ENCODE measurements at regions not wholly inside any gene's neighbourhood (a gene's known extent, or its start where the extent isn't known, plus 50 kb on each side); places are given as distances from the start of the nearest gene placed in this dataset.

DNA sequence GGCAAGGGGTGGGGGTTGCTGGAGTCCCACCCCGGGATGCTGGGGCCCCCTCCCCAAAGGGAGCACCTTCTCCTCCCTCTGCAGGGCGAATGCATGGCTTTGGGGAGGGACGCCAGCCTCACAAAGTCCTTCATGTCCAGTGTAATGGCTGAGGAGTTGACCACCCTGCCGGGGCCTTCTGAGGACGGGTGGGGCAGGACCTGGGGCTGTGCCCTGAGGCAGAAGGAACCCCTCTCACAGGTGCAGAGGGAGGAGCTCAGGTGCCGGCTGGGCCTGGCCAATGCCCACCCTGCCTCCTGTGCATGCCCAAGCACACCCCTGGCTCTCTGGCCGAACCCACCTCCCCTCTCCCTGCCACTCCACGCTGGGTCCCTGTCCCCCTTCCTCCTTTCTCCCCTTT is 64.3 kb upstream of the RNU6ATAC start:
- DNase-seq = no peak

DNA sequence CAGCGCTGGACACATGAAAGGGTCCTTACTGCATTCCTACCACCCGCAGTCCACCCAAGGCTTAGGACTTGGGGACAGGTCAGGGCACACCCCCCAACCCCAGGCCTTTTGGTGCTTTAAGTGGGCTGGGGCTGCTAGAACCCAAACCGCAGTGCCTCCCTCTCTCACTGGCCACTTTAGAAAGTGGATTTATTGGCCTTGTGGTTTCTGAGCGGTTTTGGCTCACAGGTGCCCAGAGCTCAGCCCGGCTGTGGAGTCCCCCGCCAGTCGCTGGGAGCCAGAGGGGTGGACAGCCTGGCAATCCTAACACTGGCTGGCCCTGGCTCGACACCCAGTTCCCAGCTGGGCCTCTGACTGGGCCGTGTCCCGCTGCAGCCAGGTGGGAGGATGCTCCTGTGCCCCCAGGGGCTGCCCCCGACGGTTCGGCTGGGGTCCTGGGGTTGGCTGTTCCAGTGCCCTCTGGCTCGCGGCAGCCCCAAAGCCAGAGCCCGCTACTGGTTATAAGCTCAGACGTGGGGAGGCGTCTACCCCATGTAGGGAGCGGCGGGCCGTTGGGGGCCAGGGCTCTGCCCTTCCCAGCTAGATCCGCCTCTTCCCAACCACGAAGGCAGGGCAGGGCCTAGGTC is 65.2 kb upstream of the RNU6ATAC start:
- no peak for DNase-seq

DNA sequence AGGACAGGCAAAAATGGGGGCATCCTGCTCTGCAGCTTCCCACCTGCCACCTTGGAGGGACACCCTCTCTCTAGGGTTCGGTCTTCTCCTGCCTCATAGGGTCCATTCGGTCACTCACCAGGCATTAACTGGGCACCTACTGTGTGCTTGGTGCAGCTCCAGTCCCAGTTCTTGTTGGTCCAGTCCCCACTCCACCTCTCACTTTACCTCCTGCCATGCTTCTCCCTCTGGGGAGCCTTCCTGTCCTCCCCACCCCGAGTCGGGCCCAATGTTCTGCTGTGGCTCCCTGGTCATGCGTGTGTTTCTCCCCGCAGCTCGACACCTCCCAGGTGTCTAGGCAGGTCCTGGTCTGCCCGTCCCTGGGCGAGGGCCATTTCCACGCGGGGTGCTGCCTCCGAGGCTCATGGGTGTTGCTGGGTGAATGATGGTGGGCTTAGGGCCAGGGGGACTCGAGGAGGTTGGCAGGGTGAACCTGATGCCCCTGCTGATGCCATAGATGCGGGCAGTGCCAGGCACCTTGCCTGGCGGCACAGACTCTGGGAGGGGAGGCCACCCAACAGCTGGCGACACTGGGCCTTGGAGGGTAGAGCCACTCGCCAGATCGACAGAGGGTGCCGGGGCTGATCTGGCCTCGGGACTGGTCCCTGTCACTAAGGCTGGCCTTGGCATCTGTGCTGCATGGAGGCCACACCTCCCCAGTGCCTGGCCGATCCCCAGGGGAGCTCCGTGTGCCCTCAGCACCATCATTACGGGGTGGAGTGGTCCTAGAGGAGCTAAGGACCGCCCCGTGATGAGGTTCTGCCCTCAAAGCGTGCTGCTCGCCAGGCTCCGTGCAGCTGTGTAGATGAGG is 66.0 kb upstream of the RNU6ATAC start:
- no peak for DNase-seq

DNA sequence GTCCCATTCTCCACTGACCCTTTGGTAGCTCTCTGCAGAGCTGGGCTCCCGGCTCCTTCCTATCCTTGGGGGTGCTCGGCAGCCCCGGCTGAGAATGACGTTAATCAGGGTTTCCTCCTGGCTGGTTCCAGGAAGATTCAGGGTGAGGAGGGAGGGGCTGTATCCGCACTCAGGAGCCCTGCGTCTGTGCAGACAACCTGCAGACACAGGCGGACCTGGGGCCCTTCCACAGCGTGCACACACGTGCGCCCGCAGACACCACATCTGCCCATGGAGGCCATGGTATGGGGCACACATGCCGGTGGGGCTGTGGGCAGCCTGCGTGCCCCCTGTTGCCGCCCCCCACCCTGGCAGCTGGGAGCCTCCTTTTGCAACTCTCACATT is 66.6 kb upstream of the RNU6ATAC start:
- DNase-seq = no peak

DNA sequence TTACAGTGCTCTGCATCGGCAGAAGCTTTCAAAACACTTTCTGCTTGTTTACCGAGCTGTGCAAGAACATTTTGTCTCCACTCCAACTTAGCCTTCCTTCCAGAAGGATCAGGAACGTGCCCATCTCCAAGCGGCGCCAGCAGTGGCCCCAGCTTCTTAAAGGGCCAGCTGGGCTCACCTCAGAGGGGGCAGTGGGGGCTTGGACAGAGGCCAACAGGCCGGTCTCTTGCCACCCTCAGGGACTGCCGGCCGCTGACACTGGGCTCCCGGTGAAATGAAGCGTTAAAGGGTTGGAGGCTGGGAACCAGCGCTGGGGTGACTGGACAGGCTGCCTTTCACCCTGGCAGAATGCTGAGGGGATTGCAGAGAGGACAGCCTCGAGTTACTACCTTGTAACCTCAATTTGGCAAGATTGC is 67.0 kb upstream of the RNU6ATAC start:
- DNase-seq = no peak

DNA sequence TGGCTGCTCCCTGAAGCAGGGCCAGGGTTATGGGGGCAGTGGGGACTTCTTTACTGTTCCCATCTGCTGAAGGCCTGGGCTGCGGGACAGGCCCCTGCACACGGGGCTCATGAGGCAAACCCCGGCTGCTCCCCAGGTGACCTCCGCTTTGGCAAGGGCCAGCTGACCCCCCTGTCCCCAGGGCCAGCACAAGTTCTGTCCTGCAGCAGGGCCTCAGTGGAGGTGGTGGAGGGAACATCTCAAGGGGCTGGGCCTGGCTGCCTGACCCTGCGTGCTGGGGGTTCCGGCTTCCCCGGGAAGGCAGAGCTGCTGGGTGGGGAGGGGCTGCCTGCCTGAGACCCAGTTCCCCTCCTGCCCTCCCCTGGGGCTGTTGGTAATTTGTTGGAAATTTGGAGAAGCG is 67.4 kb upstream of the RNU6ATAC start:
- no peak for DNase-seq

DNA sequence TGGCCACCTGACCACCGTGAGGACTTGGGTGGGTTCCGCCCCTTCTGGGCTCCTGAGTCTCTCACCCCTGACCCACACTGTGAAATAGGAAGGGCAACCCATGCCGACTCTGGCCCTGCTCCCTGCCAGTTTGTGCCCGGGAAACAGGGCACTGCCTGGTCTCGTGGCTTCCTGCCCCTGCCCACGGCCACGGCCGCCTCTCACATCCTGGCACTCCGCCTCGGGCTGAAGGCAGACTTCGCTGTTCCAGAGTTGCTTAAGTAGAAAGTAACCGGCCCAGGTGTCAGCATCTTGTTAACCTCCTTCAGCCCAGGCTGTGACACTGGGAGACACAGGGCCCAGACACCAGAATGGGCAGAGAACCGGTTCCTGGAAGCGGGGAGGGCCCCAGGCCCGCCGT is 68.7 kb upstream of the RNU6ATAC start:
- no peak for DNase-seq

DNA sequence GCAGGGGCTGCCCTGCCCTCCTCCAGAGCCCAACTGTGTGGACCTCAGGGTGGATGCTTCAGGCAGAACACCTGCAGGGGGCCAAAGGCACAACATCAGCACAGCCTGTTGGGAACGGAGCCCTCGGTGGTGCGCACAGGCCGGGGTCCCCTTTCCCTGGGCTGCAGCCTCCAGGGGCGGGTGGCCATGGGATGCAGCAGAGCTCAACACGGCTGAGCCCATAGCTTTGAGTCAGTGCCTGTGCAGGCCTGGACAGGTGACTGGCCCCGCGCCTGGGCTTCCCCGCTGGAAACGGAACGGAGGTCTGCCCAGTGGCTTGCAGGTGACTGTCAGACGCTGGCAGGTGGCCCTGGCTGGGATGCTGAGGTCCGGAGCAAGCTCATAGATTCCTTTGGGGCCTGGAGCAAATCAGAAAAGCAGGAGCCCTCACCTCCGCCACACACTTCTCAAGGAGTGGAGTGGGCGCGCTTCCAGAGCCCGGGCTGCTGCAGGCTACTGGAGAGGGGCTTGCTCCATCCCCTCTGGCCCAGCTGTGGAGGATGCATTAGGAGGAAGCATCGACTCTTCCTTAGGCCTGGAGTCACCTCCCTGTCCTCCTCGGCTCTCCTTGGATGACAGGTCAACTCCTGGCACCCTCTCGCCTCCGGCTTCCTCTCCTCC is 69.8 kb upstream of the RNU6ATAC start:
- no peak for DNase-seq

DNA sequence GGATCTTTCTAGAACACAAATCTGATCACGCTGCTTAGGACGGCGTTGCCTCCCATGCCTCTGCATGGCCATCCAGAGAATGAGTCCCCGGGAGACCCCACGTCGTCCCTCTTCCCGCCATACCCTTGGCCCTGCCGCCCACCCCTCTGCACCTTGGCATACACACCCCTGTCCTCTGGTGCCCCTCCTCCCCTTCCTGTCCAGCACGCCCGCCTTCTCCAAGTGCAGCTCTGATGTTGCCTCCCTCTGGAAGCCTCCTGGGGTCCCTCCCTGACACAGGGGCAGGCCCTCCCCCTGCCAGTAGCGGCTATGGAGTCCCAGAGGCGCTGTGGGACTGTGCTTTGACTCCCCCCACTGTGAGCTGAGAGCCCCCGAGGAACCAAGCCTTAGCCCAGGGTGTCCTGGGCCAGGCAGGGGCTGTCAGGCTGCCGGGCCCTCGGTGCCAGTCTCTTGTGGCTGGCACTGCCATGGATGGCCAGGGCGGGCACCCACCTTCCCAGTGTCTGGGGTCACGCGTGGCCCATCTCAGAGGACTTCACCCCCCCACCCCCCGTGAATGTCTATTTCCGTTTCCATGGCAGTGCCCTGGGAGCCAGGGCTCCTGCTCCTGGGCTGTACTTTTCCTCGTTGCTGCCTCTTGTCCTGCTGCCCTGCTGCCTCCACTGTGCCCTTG is 70.5 kb upstream of the RNU6ATAC start:
- no peak for DNase-seq

DNA sequence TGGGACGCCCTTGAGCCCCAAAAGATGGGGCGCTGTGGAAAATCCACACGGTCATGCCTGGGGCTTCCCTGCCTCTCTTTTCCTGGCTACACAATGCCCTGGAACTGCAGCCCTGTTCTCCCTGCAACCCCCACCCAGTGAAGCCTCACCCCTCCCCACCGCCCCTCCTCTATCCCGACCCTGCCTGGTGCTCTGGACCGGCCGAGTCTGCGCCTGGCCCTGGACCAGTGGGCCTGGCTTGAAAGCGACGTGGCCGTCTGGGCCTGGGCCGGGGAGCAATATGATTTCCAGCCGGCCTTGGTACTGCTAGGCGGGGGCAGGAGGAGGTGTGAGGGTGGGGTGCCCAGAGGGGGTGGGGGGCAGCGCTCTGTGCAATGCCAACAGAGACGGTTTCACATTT is 71.0 kb upstream of the RNU6ATAC start:
- DNase-seq = no peak

DNA sequence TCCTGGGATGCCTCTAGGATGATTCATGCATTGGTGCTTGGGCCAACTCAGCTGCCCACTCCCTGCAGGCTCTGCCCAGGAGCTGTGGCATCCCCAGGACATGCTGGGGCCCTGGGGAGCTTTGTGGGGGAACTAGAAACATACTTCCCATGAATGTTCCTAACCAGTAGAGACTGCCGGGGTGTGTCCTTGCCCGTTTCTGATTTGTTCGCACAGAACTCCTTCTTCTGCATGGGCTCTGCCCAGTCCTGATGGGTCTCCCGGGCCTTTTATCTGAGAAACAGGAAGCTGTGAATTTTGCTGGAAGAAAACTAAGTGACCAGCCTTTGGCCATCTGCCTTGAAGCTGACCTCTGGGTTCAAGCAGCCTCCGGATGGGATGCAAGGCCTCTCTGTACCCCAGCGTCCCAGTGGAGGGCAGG is 71.6 kb upstream of the RNU6ATAC start:
- no peak for DNase-seq

DNA sequence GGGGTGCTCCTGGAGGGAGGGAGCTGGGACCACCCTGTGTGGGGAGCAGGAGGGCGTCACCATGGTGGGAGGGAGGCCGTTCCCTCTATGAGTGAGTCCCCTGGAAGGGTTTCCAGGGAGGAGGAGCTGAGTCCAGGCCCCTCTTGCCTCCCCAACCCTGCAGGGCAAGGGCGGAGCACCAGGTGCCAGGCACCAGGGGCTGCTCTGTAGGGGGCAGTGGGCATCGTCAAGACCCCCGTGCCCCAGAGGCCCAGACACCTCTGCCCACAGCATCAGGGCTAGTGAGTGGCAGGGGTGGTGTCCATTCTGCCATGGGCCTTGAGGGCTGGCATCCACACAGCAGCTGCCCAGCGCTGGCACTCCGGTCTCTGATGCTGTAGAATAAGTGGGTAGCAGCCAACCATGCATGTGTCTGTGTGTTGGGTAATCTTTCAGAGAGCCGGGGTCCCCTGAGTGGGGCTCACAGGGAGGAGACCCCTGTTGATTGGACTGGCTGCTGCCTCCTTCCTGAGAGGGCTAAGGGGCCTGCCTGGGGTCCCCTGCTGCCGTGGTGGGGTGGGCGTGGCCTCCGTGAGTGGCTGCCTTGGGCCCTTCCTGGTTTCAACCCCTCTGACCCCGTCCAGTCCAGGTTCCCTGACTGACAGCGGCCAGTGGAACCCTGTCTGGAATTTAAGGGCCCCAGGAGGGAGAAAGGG is 72.7 kb upstream of the RNU6ATAC start:
- no peak for DNase-seq

DNA sequence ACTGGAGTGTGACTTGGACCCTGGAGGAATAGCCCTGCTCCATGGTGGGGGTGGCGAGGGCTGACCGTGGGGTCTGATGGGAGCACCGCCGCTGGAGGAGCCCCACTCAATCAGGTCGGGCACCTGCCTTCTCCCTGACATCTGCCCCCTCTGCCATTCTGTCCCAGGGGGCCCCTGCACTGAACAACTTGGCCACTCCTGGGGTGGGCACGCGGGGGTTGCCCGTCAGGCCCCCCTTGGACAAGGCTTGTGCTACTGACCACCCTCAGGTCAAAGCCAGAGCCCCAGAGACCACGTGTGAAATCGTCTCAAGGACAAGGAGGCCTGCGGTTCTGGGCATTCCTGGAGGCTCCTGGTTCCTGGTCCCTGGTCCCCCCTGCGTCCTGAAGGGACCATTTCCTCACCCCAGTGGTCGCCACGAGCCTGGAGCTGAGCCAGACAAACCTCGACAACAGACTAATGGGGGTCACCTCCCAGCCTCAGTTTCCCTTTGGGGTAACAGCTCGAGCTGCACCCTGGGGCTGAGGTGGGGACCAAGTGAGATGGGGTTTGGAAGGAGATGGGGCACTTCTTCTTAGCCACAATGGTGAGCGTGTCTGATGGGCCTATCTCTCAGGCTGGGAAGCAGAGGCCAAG is 73.4 kb upstream of the RNU6ATAC start:
- DNase-seq = no peak

DNA sequence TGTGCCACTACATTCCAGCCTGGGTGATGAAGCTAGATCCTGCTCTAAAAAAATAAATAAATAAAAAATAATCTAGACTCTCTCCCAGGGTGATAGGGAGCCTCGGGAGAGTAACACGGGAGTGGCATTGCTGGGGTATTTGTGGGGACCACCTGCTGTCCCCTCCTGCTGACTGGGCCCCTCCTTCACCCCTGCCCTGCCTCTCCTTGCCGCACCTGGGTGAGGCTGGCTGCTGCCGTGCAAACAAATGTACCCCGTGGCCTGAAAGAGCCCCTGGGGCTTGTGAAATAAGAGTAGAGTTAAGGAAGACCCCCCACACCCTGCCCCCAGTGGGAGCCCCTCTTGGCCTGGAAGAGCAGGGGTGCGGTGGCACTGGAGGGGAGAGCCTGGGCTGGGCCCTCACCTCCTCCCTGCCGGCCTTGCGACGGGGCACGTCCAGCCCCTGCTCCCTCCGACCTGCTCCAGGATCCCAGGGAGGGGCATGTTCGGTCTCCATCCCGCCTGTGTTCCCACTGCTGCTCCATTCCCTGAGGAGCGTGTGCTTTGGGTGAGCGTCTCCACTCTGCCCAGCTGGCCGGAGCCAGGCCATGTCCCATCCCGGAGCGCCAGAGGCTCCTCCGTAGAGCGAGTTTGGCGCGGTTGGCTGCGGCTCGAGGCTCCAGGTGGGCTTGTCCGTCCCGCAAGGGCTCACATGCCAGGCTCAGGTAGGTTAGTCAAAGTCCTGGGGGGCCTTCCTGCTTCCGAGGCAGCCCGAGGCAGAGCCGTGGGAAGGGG is 75.0 kb upstream of the RNU6ATAC start:
- no peak for DNase-seq

DNA sequence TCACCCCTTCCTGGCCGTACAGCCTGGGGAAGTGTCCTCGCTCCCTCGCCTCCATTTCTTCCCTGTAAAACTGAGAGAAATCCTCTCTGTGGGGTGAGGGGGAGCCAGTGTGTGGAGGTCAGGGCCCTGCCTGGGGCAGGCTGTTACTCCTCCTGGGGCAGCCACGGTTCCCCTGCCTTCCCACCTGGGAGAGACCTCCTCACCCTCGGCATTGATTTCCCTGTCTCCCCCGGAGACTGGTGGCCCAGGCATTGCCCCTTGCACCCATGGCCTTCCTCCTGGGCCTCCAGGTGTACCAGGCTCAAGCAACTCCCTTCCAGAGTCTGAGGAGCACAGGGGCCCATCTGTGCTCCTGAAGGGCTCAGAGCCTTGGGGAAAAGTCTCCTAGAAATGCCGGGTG is 75.6 kb upstream of the RNU6ATAC start:
- no peak for DNase-seq

DNA sequence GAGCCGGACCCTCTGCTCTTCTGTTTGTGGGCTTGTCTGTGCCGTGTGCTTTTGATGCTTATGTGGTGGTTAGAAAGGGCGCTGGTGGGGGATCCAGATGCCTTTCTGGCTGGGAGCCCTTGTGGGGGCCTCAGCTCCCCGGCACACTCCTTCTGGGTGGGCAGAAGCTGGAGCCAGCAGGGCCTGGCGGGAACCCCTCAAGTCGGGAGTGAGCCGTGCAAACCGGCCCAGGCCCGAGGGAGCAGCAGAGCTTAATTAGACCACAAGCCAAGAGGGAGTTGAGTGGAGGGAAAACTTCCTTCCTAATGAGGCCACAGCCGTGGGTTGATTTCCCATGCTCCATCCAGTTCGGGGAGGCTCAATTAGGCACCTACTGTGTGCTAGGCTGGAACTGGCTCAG is 76.0 kb upstream of the RNU6ATAC start:
- DNase-seq = no peak

DNA sequence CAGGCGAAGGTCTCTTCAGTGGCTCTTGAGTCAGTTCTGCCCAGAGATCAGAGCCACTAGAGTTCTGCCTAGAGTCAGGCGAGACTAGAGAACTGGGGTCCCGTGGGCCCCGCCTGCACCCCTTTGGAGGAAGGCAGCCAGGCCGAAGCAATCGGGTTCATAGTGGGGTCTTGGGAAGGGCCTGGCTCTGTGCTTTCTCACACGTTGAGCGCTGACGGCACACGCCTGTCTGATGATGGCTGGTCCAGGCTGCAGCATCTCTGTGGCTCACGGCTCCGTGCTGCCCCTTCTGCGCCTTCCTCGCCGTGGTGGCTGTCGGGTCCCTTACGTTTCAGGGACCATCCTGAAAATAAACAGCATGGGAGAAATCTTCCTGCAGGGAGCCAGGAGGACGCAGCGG is 78.3 kb upstream of the RNU6ATAC start:
- no peak for DNase-seq

DNA sequence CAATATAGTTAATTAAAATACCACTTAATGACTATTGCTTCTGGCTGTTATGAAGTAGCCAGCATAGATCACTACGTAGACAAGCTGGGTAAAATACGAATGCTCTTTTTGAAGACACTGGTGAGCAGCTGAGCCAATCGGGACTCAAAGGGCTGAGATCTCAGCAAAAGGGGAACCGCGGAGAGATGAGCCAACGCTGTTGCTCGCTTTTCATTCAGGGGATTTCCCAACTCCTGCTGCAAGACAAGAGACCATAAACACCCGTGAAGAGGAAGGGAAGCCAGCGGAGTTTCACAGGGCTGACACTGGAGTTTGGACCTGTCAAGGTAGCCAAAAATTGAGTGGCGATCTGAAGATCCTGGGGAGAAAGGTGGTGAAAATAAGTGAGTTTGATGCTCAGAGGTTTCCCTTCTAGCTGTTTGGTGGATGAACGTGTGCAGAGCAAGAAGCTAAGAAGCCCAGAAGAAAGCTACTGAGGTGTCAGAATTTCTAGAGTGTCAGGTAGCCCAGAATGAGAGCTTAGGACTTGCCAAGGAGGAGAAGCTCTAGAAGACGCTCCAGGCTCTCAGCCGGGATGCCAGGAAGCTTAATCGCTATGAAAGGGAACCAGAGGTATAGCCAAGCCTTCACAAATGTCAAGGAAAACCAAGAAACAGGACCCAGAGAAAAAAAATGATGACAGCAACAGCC is 79.6 kb upstream of the RNU6ATAC start:
- DNase-seq = peak; percentile 48

DNA sequence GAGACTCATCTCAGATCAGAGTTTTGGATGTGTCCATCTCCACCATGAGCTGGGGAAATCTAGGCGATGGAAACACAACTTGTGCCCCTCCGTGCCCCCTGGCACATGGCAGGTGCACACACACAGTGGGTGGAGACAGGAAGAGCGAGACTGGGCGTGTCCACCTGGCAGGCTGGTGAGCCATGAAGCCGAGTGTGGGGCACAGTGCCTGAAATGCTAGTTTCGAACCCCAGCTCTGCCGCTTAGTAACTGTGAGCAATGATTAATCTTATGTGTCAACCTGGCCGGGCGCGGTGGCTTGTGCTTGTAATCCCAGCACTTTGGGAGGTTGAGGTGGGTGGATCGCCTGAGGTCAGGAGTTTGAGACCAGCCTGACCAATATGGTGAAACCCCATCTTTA is 80.8 kb upstream of the RNU6ATAC start:
- no peak for DNase-seq

DNA sequence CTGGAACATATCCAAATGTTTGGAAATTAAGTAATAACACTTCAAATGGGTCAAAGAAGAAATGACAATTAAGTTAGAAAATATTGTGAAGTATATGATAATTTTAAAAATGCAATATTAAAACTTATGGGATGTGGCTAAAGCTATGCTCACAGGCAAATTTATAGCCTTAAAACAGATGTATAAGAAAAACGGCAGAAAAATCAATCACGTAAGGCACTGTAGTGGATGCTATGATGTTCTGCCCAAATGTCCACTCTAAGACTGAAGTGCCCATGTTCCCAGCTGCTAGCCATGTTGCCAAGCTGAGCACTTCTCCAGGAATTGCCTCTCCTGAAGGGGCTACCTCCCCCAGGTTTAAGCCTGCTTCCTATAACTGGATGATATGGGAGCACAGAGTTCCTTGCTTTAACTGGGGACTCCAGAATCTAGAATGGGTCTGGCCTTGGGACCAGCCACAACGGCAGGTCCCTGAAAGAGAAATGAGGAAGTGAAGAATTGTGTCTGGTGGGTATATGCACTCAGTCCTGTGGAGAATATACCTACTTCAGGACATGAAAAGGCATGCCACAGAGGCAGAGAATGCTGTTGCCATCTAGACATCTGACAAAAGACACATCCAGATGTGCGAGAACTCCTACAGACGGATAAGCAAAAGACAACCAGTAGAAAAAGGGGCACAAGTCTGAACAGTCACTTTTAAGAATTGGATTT is 78.2 kb upstream of the RXRA start:
- DNase-seq = no peak

Data from CD4-positive, alpha-beta T cell treated with Interleukin-10 for 1 hour (primary cell).